ENCODE measurements at regions not wholly inside any gene's neighbourhood (a gene's known extent, or its start where the extent isn't known, plus 50 kb on each side); places are given as distances from the start of the nearest gene placed in this dataset.
"Not testable (repeated sequence)": the region's sequence is repeated elsewhere in the genome, so short reads cannot be mapped to it uniquely, and the experiment has no call there.

GRCh38 chr2:22970284-22970975 is 414.5 kb upstream of the KLHL29 start:
- Histone ChIP-seq H3K9me3 (ENCODE audit: low read depth, low read length) (no peaks in the 10 kb centered on the region), H3K4me3 (no peak overlapping the region), H3K27ac (no peak overlapping the region), H3K36me3 (ENCODE audit: insufficient read depth, low read length) (no peaks in the 10 kb centered on the region), H3K9ac (ENCODE audit: insufficient read length) (no peak overlapping the region)
- no peak for DNase-seq (ENCODE audit: low read depth, low spot score)
- TF ChIP-seq FOXP2 (optimal IDR thresholded peaks at IDR 0.05; ENCODE audit: control extremely low read depth, extremely low read length, insufficient read depth) (no peak), POLR2AphosphoS5 (IDR thresholded peaks at IDR 0.05; ENCODE audit: borderline replicate concordance, low read depth, low read length) (no peak), EZH2 (IDR thresholded peaks at IDR 0.05) (no peak)

- no peak overlapping the region for H3K4me3 ChIP-seq
- H3K9ac ChIP-seq (ENCODE audit: insufficient read length): no peak overlapping the region
- no peak overlapping the region for H3K27ac ChIP-seq
These were observed 414.0 kb upstream of the KLHL29 start for GRCh38 chr2:22970991-22971390.

GRCh38 chr2:22981785-22982184 is 403.2 kb upstream of the KLHL29 start:
- no peak overlapping the region for H3K27ac ChIP-seq
- H3K36me3 ChIP-seq (ENCODE audit: insufficient read depth, low read length): no peaks in the 10 kb centered on the region
- H3K4me3 ChIP-seq: no peak overlapping the region
- H3K9ac ChIP-seq (ENCODE audit: insufficient read length): no peak overlapping the region
- no peak for TF ChIP-seq POLR2AphosphoS5 (IDR thresholded peaks at IDR 0.05; ENCODE audit: borderline replicate concordance, low read depth, low read length)
- TF ChIP-seq FOXP2 (optimal IDR thresholded peaks at IDR 0.05; ENCODE audit: control extremely low read depth, extremely low read length, insufficient read depth): no peak
- TF ChIP-seq EZH2 (IDR thresholded peaks at IDR 0.05): no peak
- no peak for DNase-seq (ENCODE audit: low read depth, low spot score)
- no peaks in the 10 kb centered on the region for H3K9me3 ChIP-seq (ENCODE audit: low read depth, low read length)

More at GRCh38 chr2:22970991-22971390, 414.0 kb upstream of the KLHL29 start:
- no peaks in the 10 kb centered on the region for H3K36me3 ChIP-seq (ENCODE audit: insufficient read depth, low read length)
- no peak for DNase-seq (ENCODE audit: low read depth, low spot score)
- no peak for TF ChIP-seq POLR2AphosphoS5 (IDR thresholded peaks at IDR 0.05; ENCODE audit: borderline replicate concordance, low read depth, low read length)
- H3K9me3 ChIP-seq (ENCODE audit: low read depth, low read length): no peaks in the 10 kb centered on the region

- not testable (repeated sequence) for H3K9me3 ChIP-seq (ENCODE audit: low read depth, low read length); H3K9ac ChIP-seq (ENCODE audit: insufficient read length); DNase-seq (ENCODE audit: low read depth, low spot score); H3K4me3 ChIP-seq; H3K36me3 ChIP-seq (ENCODE audit: insufficient read depth, low read length); H3K27ac ChIP-seq
These were observed 400.8 kb upstream of the KLHL29 start for GRCh38 chr2:22984152-22984551.

- Histone ChIP-seq H3K9me3 (ENCODE audit: low read depth, low read length) (no peaks in the 10 kb centered on the region), H3K27ac (no peak overlapping the region), H3K4me3 (no peak overlapping the region), H3K9ac (ENCODE audit: insufficient read length) (no peak overlapping the region), H3K36me3 (ENCODE audit: insufficient read depth, low read length) (no peaks in the 10 kb centered on the region)
- DNase-seq (ENCODE audit: low read depth, low spot score): no peak
- TF ChIP-seq EZH2 (IDR thresholded peaks at IDR 0.05): no peak
- TF ChIP-seq POLR2AphosphoS5 (IDR thresholded peaks at IDR 0.05; ENCODE audit: borderline replicate concordance, low read depth, low read length): no peak
- no peak for TF ChIP-seq FOXP2 (optimal IDR thresholded peaks at IDR 0.05; ENCODE audit: control extremely low read depth, extremely low read length, insufficient read depth)
These were observed 394.7 kb upstream of the KLHL29 start for GRCh38 chr2:22990246-22990645.

- H3K36me3 ChIP-seq (ENCODE audit: insufficient read depth, low read length): no peaks in the 10 kb centered on the region
- H3K9ac ChIP-seq (ENCODE audit: insufficient read length): no peak overlapping the region
- H3K27ac ChIP-seq: no peak overlapping the region
- H3K4me3 ChIP-seq: no peak overlapping the region
- H3K9me3 ChIP-seq (ENCODE audit: low read depth, low read length): no peaks in the 10 kb centered on the region
- TF ChIP-seq POLR2AphosphoS5 (IDR thresholded peaks at IDR 0.05; ENCODE audit: borderline replicate concordance, low read depth, low read length) (no peak), EZH2 (IDR thresholded peaks at IDR 0.05) (no peak), FOXP2 (optimal IDR thresholded peaks at IDR 0.05; ENCODE audit: control extremely low read depth, extremely low read length, insufficient read depth) (no peak)
- DNase-seq (ENCODE audit: low read depth, low spot score): no peak
These were observed 393.1 kb upstream of the KLHL29 start for GRCh38 chr2:22991844-22992243.

GRCh38 chr2:22992441-22992840 is 392.5 kb upstream of the KLHL29 start:
- no peak overlapping the region for H3K4me3 ChIP-seq
- H3K36me3 ChIP-seq (ENCODE audit: insufficient read depth, low read length): no peaks in the 10 kb centered on the region
- H3K9ac ChIP-seq (ENCODE audit: insufficient read length): no peak overlapping the region
- no peaks in the 10 kb centered on the region for H3K9me3 ChIP-seq (ENCODE audit: low read depth, low read length)
- no peak for DNase-seq (ENCODE audit: low read depth, low spot score)
- TF ChIP-seq EZH2 (IDR thresholded peaks at IDR 0.05) (no peak), FOXP2 (optimal IDR thresholded peaks at IDR 0.05; ENCODE audit: control extremely low read depth, extremely low read length, insufficient read depth) (no peak)
- H3K27ac ChIP-seq: no peak overlapping the region

- TF ChIP-seq POLR2AphosphoS5 (IDR thresholded peaks at IDR 0.05; ENCODE audit: borderline replicate concordance, low read depth, low read length) (no peak), FOXP2 (optimal IDR thresholded peaks at IDR 0.05; ENCODE audit: control extremely low read depth, extremely low read length, insufficient read depth) (no peak), EZH2 (IDR thresholded peaks at IDR 0.05) (no peak)
- H3K36me3 ChIP-seq (ENCODE audit: insufficient read depth, low read length): no peaks in the 10 kb centered on the region
- DNase-seq (ENCODE audit: low read depth, low spot score): no peak
- no peaks in the 10 kb centered on the region for H3K9me3 ChIP-seq (ENCODE audit: low read depth, low read length)
- H3K4me3 ChIP-seq: no peak overlapping the region
- no peak overlapping the region for H3K9ac ChIP-seq (ENCODE audit: insufficient read length)
- no peak overlapping the region for H3K27ac ChIP-seq
These were observed 391.7 kb upstream of the KLHL29 start for GRCh38 chr2:22993250-22993649.

GRCh38 chr2:22995576-22995975 is 389.4 kb upstream of the KLHL29 start:
- TF ChIP-seq POLR2AphosphoS5 (IDR thresholded peaks at IDR 0.05; ENCODE audit: borderline replicate concordance, low read depth, low read length) (no peak), FOXP2 (optimal IDR thresholded peaks at IDR 0.05; ENCODE audit: control extremely low read depth, extremely low read length, insufficient read depth) (no peak), EZH2 (IDR thresholded peaks at IDR 0.05) (no peak)
- Histone ChIP-seq H3K27ac (no peak overlapping the region), H3K9me3 (ENCODE audit: low read depth, low read length) (no peaks in the 10 kb centered on the region), H3K9ac (ENCODE audit: insufficient read length) (no peak overlapping the region), H3K36me3 (ENCODE audit: insufficient read depth, low read length) (no peaks in the 10 kb centered on the region), H3K4me3 (no peak overlapping the region)
- DNase-seq (ENCODE audit: low read depth, low spot score): no peak

All from SK-N-MC (cell line).